ENCODE measurements at regions not wholly inside any gene's neighbourhood (a gene's known extent, or its start where the extent isn't known, plus 50 kb on each side); places are given as distances from the start of the nearest gene placed in this dataset.

- TF ChIP-seq CTCF (IDR thresholded peaks at IDR 0.05; ENCODE audit: low read depth, low read length, missing input control) (no peak), GABPA (IDR thresholded peaks at IDR 0.05 in 1 of 2, conservative IDR thresholded peaks at IDR 0.05 in 1 of 2) (no peak), JUND (IDR thresholded peaks at IDR 0.05) (no peak), EGR1 (IDR thresholded peaks at IDR 0.05; ENCODE audit: low read depth in 2 of 2) (no peak), RXRA (IDR thresholded peaks at IDR 0.05) (no peak), HNF4A (conservative IDR thresholded peaks at IDR 0.05) (no peak), TAF1 (conservative IDR thresholded peaks at IDR 0.05) (no peak)
- no peak for DNase-seq (ENCODE audit: low spot score)
- WGBS: 99% methylated on average over 1 of the region's 1 CpG
- Histone ChIP-seq H3K4me3 (ENCODE audit: low read depth in 1 of 3, low read length in 3 of 3) (no peak overlapping the region), H3K4me1 (ENCODE audit: control insufficient read depth in 4 of 4, insufficient read depth in 4 of 4, low read length in 3 of 4) (no peaks in the 10 kb centered on the region), H3K27me3 (ENCODE audit: control insufficient read depth in 4 of 4, insufficient read depth in 4 of 4, low read length in 3 of 4) (no peaks in the 10 kb centered on the region), H3K9me3 (ENCODE audit: control insufficient read depth in 4 of 4, low read length in 3 of 4) (no peaks in the 10 kb centered on the region), H3K9ac (ENCODE audit: low read depth in 1 of 2, low read length in 2 of 2) (no peak overlapping the region), H3K27ac (ENCODE audit: low read depth in 1 of 2, low read length in 2 of 2) (no peak overlapping the region), H3K36me3 (ENCODE audit: control insufficient read depth in 4 of 4, insufficient read depth in 3 of 4, low read depth in 1 of 4, low read length in 3 of 4) (no peaks in the 10 kb centered on the region)
These were observed 228.9 kb upstream of the CD180 start for GRCh38 chr5:67425514-67425913.

- no peak for DNase-seq (ENCODE audit: low spot score)
- Histone ChIP-seq H3K4me3 (ENCODE audit: low read depth in 1 of 3, low read length in 3 of 3) (no peak overlapping the region), H3K9ac (ENCODE audit: low read depth in 1 of 2, low read length in 2 of 2) (no peak overlapping the region), H3K36me3 (ENCODE audit: control insufficient read depth in 4 of 4, insufficient read depth in 3 of 4, low read depth in 1 of 4, low read length in 3 of 4) (no peaks in the 10 kb centered on the region), H3K9me3 (ENCODE audit: control insufficient read depth in 4 of 4, low read length in 3 of 4) (no peaks in the 10 kb centered on the region), H3K4me1 (ENCODE audit: control insufficient read depth in 4 of 4, insufficient read depth in 4 of 4, low read length in 3 of 4) (no peaks in the 10 kb centered on the region), H3K27ac (ENCODE audit: low read depth in 1 of 2, low read length in 2 of 2) (no peak overlapping the region), H3K27me3 (ENCODE audit: control insufficient read depth in 4 of 4, insufficient read depth in 4 of 4, low read length in 3 of 4) (no peaks in the 10 kb centered on the region)
- no peak for TF ChIP-seq TAF1 (conservative IDR thresholded peaks at IDR 0.05)
- TF ChIP-seq CTCF (IDR thresholded peaks at IDR 0.05; ENCODE audit: low read depth, low read length, missing input control): no peak
- no peak for TF ChIP-seq ZBTB33 (IDR thresholded peaks at IDR 0.05)
- WGBS: 87% methylated on average over 2 of the region's 2 CpGs
These were observed 221.2 kb upstream of the CD180 start for GRCh38 chr5:67417839-67418238.

GRCh38 chr5:67416986-67417385, 220.4 kb upstream of the CD180 start:
- Histone ChIP-seq H3K36me3 (ENCODE audit: control insufficient read depth in 4 of 4, insufficient read depth in 3 of 4, low read depth in 1 of 4, low read length in 3 of 4) (no peaks in the 10 kb centered on the region), H3K9ac (ENCODE audit: low read depth in 1 of 2, low read length in 2 of 2) (no peak overlapping the region), H3K27ac (ENCODE audit: low read depth in 1 of 2, low read length in 2 of 2) (no peak overlapping the region), H3K4me3 (ENCODE audit: low read depth in 1 of 3, low read length in 3 of 3) (no peak overlapping the region), H3K4me1 (ENCODE audit: control insufficient read depth in 4 of 4, insufficient read depth in 4 of 4, low read length in 3 of 4) (no peaks in the 10 kb centered on the region), H3K27me3 (ENCODE audit: control insufficient read depth in 4 of 4, insufficient read depth in 4 of 4, low read length in 3 of 4) (no peaks in the 10 kb centered on the region), H3K9me3 (ENCODE audit: control insufficient read depth in 4 of 4, low read length in 3 of 4) (no peaks in the 10 kb centered on the region)
- no peak for DNase-seq (ENCODE audit: low spot score)
- 90% methylated on average over 2 of the region's 2 CpGs for WGBS
- TF ChIP-seq MAX (IDR thresholded peaks at IDR 0.05) (no peak), FOXA1 (IDR thresholded peaks at IDR 0.05) (no peak), HNF4G (IDR thresholded peaks at IDR 0.05) (no peak), NR2F2 (IDR thresholded peaks at IDR 0.05) (no peak), CTCF (IDR thresholded peaks at IDR 0.05; ENCODE audit: low read depth, low read length, missing input control) (no peak), SP1 (IDR thresholded peaks at IDR 0.05) (no peak), FOXA2 (IDR thresholded peaks at IDR 0.05) (no peak), JUND (IDR thresholded peaks at IDR 0.05) (no peak), YY1 (IDR thresholded peaks at IDR 0.05) (no peak), ATF3 (IDR thresholded peaks at IDR 0.05) (no peak), TAF1 (conservative IDR thresholded peaks at IDR 0.05) (no peak), HNF4A (conservative IDR thresholded peaks at IDR 0.05) (no peak), RXRA (IDR thresholded peaks at IDR 0.05) (no peak), EGR1 (IDR thresholded peaks at IDR 0.05; ENCODE audit: low read depth in 2 of 2) (no peak)

Data from liver (tissue), 8 donors.